Gastrocnemius medialis (tissue), 4 donors: ENCODE measurements at regions not wholly inside any gene's neighbourhood (a gene's known extent, or its start where the extent isn't known, plus 50 kb on each side); places are given as distances from the start of the nearest gene placed in this dataset.
"Not testable (repeated sequence)": the region's sequence is repeated elsewhere in the genome, so short reads cannot be mapped to it uniquely, and the experiment has no call there.

Source experiments
- ATAC-seq, 2 donors: fragments of 150-250 bp; one replicate each; pipeline ENCODE4 v1.9.1; 2016
- DNase-seq, 2 donors: peaks; one replicate each; pipeline ENCODE4 v3.0.0-alpha.2; 2019
- H3K27ac ChIP-seq, 4 donors: fragments of 200-600 bp; sonication (generic); 1 replicate in 1 of 4; 2 replicates in 3 of 4; pipeline ENCODE4 v1.5.1; 2016 to 2018; ENCODE audit warnings: mild to moderate bottlenecking in 2 of 4, moderate library complexity in 1 of 4
- H3K27me3 ChIP-seq, 3 donors: fragments of 200-600 bp; sonication (generic) in 2 of 3; 1 replicate in 1 of 3; 2 replicates in 2 of 3; pipeline versions ENCODE4 v1.5.1 to v1.6.0; 2016 to 2019; ENCODE audit warnings: mild to moderate bottlenecking in 1 of 3, moderate library complexity in 1 of 3
- H3K36me3 ChIP-seq, 2 donors: fragments of 200-600 bp; sonication (generic) in 1 of 2; one replicate each; pipeline ENCODE4 v1.5.1; 2017 to 2018
- H3K4me1 ChIP-seq, 2 donors: fragments of 200-600 bp; sonication (generic) in 1 of 2; one replicate each; pipeline ENCODE4 v1.5.1; 2016 to 2017; ENCODE audit warnings: mild to moderate bottlenecking in 2 of 2
- H3K4me3 ChIP-seq, 4 donors: fragments of 200-600 bp; sonication (generic) in 3 of 4; 1 replicate in 1 of 4; 2 replicates in 3 of 4; pipeline ENCODE4 v1.5.1; 2016 to 2019; ENCODE audit warnings: mild to moderate bottlenecking in 2 of 4
- H3K9me3 ChIP-seq, 3 donors: fragments of 200-600 bp; sonication (generic) in 2 of 3; 1 replicate in 1 of 3; 2 replicates in 2 of 3; pipeline ENCODE4 v1.5.1; 2016 to 2019
- POLR2A ChIP-seq, 2 donors: fragments of 450-650 bp; IDR thresholded peaks; one replicate each; pipeline ENCODE4 v1.6.1; 2017; ENCODE audit warnings: antibody characterized with exemption in 2 of 2, mild to moderate bottlenecking in 2 of 2, moderate library complexity in 2 of 2
- in situ Hi-C, 4 donors: fragments of 200-750 bp; cut with MboI; loops; one replicate each; pipeline versions ENCODE4 v1.15.0 to v1.8.0; 2017; ENCODE audit warnings: low sequenced_read_pairs in 4 of 4
- intact Hi-C: fragments of 100-400 bp; cut with DNase I; formaldehyde crosslinking; loops from one replicate; pipeline ENCODE4 v1.15.1; 2023; ENCODE audit warnings: low total_unique reads
- TF ChIP-seq, protein P1 (sequence below), 5 experiments: fragments of 450-650 bp in 3 of 5; fragments of 200-600 bp in 2 of 5; sonication (generic) in 2 of 5; IDR thresholded peaks in 4 of 5; conservative IDR thresholded peaks in 1 of 5; 1 replicate in 4 of 5; 2 replicates in 1 of 5; pipeline ENCODE4 v1.5.1; 2016 to 2019; ENCODE audit warnings: antibody characterized with exemption in 5 of 5, mild to moderate bottlenecking in 3 of 5, moderate library complexity in 3 of 5

DNA sequence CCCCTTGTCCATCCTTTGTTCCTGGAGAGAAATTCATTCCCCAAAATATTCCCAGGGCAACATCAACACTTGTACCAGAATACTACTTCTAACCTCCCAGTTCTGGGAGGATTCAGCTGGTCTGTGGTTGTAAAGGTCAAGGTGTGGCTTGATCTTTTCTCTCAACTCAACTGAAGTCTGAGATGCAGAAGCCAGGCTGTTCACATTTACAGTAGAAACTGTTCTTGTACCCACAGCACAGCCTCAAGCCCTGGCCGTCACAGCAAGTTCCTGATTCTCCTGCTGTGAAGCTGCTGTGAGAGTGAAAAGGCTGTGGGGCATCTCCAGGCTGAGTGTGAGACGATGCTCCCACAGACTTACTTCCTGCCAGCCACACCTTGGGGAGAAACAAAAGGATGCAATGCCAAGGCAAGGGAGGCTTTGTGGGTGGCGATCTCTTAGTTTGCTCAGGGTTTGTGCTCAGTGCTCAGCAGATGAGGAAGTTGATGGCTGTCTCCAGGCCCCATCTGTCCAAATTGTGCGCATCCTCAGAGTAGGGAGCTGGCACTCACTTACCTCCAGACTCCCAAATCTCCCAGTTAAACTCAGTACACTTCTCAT, 143.9 kb upstream of the FOXA2 start:
- Histone ChIP-seq H3K4me1 (no peaks in the 10 kb centered on the region), H3K4me3 (no peak overlapping the region), H3K27me3 (no peaks in the 10 kb centered on the region), H3K27ac (no peak overlapping the region), H3K36me3 (no peaks in the 10 kb centered on the region), H3K9me3 (no peaks in the 10 kb centered on the region)
- no peak for DNase-seq
- in situ Hi-C loops (no loop called here), intact Hi-C loops (no loop called here)
- ATAC-seq, result no peak
- TF ChIP-seq, protein P1, sequence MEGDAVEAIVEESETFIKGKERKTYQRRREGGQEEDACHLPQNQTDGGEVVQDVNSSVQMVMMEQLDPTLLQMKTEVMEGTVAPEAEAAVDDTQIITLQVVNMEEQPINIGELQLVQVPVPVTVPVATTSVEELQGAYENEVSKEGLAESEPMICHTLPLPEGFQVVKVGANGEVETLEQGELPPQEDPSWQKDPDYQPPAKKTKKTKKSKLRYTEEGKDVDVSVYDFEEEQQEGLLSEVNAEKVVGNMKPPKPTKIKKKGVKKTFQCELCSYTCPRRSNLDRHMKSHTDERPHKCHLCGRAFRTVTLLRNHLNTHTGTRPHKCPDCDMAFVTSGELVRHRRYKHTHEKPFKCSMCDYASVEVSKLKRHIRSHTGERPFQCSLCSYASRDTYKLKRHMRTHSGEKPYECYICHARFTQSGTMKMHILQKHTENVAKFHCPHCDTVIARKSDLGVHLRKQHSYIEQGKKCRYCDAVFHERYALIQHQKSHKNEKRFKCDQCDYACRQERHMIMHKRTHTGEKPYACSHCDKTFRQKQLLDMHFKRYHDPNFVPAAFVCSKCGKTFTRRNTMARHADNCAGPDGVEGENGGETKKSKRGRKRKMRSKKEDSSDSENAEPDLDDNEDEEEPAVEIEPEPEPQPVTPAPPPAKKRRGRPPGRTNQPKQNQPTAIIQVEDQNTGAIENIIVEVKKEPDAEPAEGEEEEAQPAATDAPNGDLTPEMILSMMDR (IDR thresholded peaks at IDR 0.05 in 4 of 5, conservative IDR thresholded peaks at IDR 0.05 in 1 of 5), result no peak

DNA sequence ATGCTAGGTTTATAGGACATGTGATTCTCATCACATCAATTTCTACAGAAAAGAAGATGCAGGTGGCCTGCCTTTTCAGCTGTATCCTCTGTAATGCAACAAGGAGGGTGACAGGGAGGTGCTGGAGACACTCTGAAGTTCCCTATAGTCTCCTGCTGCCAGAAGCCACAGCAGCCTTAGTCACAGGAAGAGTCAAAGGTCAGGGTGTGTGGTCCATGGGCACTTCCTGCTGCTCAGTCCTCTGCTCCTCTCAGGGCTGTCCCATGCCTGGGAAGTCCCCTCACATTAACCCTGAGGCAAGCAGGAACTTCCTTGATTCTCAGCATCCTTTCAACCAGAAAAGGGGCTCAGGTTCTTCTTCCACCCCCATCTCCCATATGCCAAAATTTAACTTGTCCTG, 144.8 kb upstream of the FOXA2 start:
- no peak overlapping the region for H3K4me3 ChIP-seq
- in situ Hi-C loops, result no loop called here
- TF ChIP-seq POLR2A (IDR thresholded peaks at IDR 0.05), result no peak
- TF ChIP-seq, protein P1 (IDR thresholded peaks at IDR 0.05 in 4 of 5, conservative IDR thresholded peaks at IDR 0.05 in 1 of 5), result no peak
- intact Hi-C loops, result no loop called here
- ATAC-seq (no peak), DNase-seq (no peak)
- H3K4me1 ChIP-seq, result no peaks in the 10 kb centered on the region
- H3K27me3 ChIP-seq, result no peaks in the 10 kb centered on the region
- H3K9me3 ChIP-seq, result no peaks in the 10 kb centered on the region
- H3K27ac ChIP-seq, result no peak overlapping the region
- H3K36me3 ChIP-seq, result no peaks in the 10 kb centered on the region

DNA sequence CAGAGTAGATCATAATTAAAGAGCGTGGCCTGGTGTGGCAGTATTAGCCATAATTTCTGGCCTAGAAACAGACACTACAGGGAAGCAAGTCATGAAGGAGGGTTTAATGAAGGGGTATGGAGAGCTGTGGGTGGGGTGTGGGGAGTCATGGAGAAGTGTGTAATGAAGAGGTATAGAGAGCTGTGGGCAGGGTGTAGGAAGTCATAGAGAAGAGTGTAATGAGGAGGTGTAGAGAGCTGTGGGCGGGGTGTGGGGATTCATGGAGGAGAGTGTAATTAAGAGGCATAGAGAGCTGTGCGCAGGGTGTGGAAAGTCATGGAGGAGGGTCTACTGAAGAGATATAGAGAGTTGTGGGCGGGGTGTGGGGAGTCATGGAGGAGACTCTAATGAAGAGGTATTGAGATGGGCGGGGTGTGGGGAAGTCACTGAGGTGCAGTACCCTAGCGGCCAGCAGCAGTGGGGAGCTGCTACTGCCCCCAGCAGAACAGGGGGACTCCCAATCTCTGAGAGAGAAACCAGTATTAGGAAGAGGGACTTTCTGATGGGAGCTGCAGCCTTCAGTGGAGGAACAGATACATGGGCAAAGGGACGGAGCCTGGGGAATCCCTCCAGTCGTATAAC, 145.4 kb upstream of the FOXA2 start:
- H3K4me1 ChIP-seq, result no peaks in the 10 kb centered on the region
- H3K27ac ChIP-seq, result no peak overlapping the region
- H3K27me3 ChIP-seq, result no peaks in the 10 kb centered on the region
- DNase-seq, result no peak
- TF ChIP-seq POLR2A (IDR thresholded peaks at IDR 0.05), result no peak
- TF ChIP-seq, protein P1 (IDR thresholded peaks at IDR 0.05 in 4 of 5, conservative IDR thresholded peaks at IDR 0.05 in 1 of 5), result no peak
- intact Hi-C loops (no loop called here), in situ Hi-C loops (no loop called here)
- H3K4me3 ChIP-seq, result no peak overlapping the region
- H3K9me3 ChIP-seq, result no peaks in the 10 kb centered on the region
- no peaks in the 10 kb centered on the region for H3K36me3 ChIP-seq
- ATAC-seq, result no peak

DNA sequence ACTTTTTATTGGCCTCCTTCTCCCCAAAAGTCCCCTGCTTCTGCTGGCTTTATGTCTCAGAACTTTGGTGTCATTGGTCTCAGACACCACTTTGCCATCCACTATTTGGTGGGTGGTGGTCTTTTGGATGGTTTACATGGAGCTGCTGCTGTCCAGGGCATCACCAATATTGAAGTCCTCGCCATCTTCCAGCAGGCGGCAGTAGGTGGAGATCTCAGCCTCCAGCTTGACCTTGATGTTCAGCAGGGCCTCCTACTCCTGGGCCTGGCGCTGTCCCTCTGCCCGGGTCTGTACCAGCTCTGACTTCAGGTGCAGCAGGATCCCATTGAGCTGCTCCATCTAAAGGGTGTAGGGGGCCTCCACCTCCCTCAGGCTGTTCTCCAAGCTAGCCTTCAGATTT, 148.4 kb upstream of the FOXA2 start:
- Histone ChIP-seq H3K9me3 (no peaks in the 10 kb centered on the region), H3K27ac (no peak overlapping the region), H3K4me3 (no peak overlapping the region), H3K4me1 (no peaks in the 10 kb centered on the region), H3K27me3 (no peaks in the 10 kb centered on the region), H3K36me3 (no peaks in the 10 kb centered on the region)
- ATAC-seq (no peak), DNase-seq (no peak)
- in situ Hi-C loops (no loop called here), intact Hi-C loops (no loop called here)
- TF ChIP-seq, protein P1 (IDR thresholded peaks at IDR 0.05 in 4 of 5, conservative IDR thresholded peaks at IDR 0.05 in 1 of 5), result no peak
- TF ChIP-seq POLR2A (IDR thresholded peaks at IDR 0.05), result no peak

DNA sequence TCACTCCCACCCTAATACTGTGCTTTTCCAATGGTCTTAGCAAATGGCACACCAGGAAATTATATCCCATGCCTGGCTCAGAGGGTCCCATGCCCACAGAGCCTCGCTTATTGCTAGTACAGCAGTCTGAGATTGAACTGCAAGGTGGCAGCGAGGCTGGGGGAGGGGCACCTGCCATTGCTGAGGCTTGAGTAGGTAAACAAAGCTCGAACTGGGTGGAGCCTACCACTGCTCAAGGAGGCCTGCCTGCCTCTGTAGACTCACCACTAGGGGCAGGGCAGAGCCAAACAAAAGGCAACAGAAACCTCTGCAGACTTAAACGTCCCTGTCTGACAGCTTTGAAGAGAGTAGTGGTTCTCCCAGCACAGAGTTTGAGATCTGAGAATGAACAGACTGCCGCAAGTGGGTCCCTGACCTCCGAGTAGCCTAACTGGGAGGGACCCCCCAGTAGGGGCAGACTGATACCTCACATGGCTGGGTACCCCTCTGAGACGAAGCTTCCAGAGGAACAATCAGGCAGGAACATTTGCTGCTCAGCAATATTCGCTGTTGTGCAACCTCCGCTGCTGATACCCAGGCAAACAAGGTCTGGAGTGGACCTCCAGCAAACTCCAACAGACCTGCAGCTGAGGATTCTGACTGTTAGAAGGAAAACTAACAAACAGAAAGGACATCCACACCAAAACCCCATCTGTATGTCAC, 150.7 kb upstream of the FOXA2 start:
- in situ Hi-C loops, H3K4me1 ChIP-seq, H3K9me3 ChIP-seq, H3K27me3 ChIP-seq, H3K36me3 ChIP-seq, ATAC-seq, intact Hi-C loops, DNase-seq, H3K4me3 ChIP-seq, H3K27ac ChIP-seq: not testable (repeated sequence)
